Stimulated activated CD4-positive, alpha-beta T cell treated with anti-CD3 and anti-CD28 coated beads, Interleukin-15, amount 100 ng/mL, for 24 hours (primary cell): ENCODE measurements at regions not wholly inside any gene's neighbourhood (a gene's known extent, or its start where the extent isn't known, plus 50 kb on each side); places are given as distances from the start of the nearest gene placed in this dataset.
"Not testable (repeated sequence)": the region's sequence is repeated elsewhere in the genome, so short reads cannot be mapped to it uniquely, and the experiment has no call there.

Experiments
- DNase-seq: peaks from one replicate; pipeline ENCODE4 v3.0.0-alpha.2; 2020

- DNase-seq, result no peak
Observed at GRCh38 chr10:25724241-25724640, 209.8 kb upstream of the MYO3A start.

GRCh38 chr10:25725917-25726716 lies 207.9 kb upstream of the MYO3A start:
- peak; percentile 28 for DNase-seq

GRCh38 chr10:25738776-25739175 lies 195.3 kb upstream of the MYO3A start:
- no peak for DNase-seq

- DNase-seq, result no peak
Observed at GRCh38 chr10:25743832-25744231, 190.2 kb upstream of the MYO3A start.

- DNase-seq, result no peak
Observed at GRCh38 chr10:25744574-25744973, 189.5 kb upstream of the MYO3A start.

GRCh38 chr10:25745976-25746375 lies 188.1 kb upstream of the MYO3A start:
- no peak for DNase-seq

- no peak for DNase-seq
Observed at GRCh38 chr10:25747084-25747483, 186.9 kb upstream of the MYO3A start.

GRCh38 chr10:25748509-25748908 lies 185.5 kb upstream of the MYO3A start:
- DNase-seq, result no peak

GRCh38 chr10:25753776-25754175 lies 180.3 kb upstream of the MYO3A start:
- no peak for DNase-seq

GRCh38 chr10:25755874-25756273 lies 178.2 kb upstream of the MYO3A start:
- DNase-seq, result not testable (repeated sequence)

GRCh38 chr10:25756784-25757183 lies 177.2 kb upstream of the MYO3A start:
- no peak for DNase-seq

GRCh38 chr10:25758041-25758457 lies 176.0 kb upstream of the MYO3A start:
- DNase-seq, result no peak

- no peak for DNase-seq
Observed at GRCh38 chr10:25758511-25758910, 175.5 kb upstream of the MYO3A start.

- no peak for DNase-seq
Observed at GRCh38 chr10:25761937-25762336, 172.1 kb upstream of the MYO3A start.

GRCh38 chr10:25766213-25766612 lies 167.8 kb upstream of the MYO3A start:
- DNase-seq, result no peak

GRCh38 chr10:25766687-25767221 lies 167.3 kb upstream of the MYO3A start:
- DNase-seq, result no peak

GRCh38 chr10:25768167-25768566 lies 165.9 kb upstream of the MYO3A start:
- DNase-seq, result no peak

GRCh38 chr10:25778646-25779045 lies 155.4 kb upstream of the MYO3A start:
- no peak for DNase-seq

GRCh38 chr10:25786161-25786560 lies 147.9 kb upstream of the MYO3A start:
- DNase-seq, result no peak

- no peak for DNase-seq
Observed at GRCh38 chr10:25786899-25787298, 147.1 kb upstream of the MYO3A start.

GRCh38 chr10:25797888-25798429 lies 136.1 kb upstream of the MYO3A start:
- no peak for DNase-seq

- DNase-seq, result no peak
Observed at GRCh38 chr10:25804505-25804904, 129.5 kb upstream of the MYO3A start.

- DNase-seq, result no peak
Observed at GRCh38 chr10:25805986-25806385, 128.0 kb upstream of the MYO3A start.

- no peak for DNase-seq
Observed at GRCh38 chr10:25808372-25808771, 125.7 kb upstream of the MYO3A start.
